GM23338 (cell line): ENCODE measurements at regions not wholly inside any gene's neighbourhood (a gene's known extent, or its start where the extent isn't known, plus 50 kb on each side); places are given as distances from the start of the nearest gene placed in this dataset.

ENCODE experiments used
- ATAC-seq: fragments of 200-7000 bp; cut with Tn5 transposase; 3 replicates; pipeline ENCODE4 v1.9.1; 2020
- DNase-seq: peaks from one replicate; pipeline ENCODE4 v3.0.0-alpha.2; 2015; ENCODE audit warnings: low spot score
- H2AFZ ChIP-seq: fragments of 200-600 bp; sonication (generic); 2 replicates; pipeline ENCODE4 v1.8.0; 2016; ENCODE audit warnings: antibody characterized with exemption, mild to moderate bottlenecking, moderate library complexity
- H3F3A ChIP-seq: fragments of 200-600 bp; sonication (generic); replicated peaks from 2 replicates; pipeline ENCODE4 v1.8.0; 2017; ENCODE audit warnings: antibody characterized with exemption, mixed run types, low read depth
- H3K27ac ChIP-seq: fragments of 200-600 bp; sonication (generic); 2 replicates; pipeline ENCODE4 v1.6.1; 2016; ENCODE audit warnings: low read depth
- H3K27me3 ChIP-seq: fragments of 200-600 bp; sonication (generic); 2 replicates; pipeline ENCODE4 v1.8.0; 2016; ENCODE audit warnings: mild to moderate bottlenecking, mixed run types, moderate library complexity; ENCODE audit not compliant: insufficient read depth
- H3K36me3 ChIP-seq: fragments of 200-600 bp; sonication (generic); 2 replicates; pipeline ENCODE4 v1.8.0; 2016; ENCODE audit warnings: mild to moderate bottlenecking; ENCODE audit not compliant: insufficient read depth
- H3K4me1 ChIP-seq: fragments of 200-600 bp; sonication (generic); 2 replicates; pipeline ENCODE4 v1.8.0; 2016; ENCODE audit warnings: mild to moderate bottlenecking, moderate library complexity; ENCODE audit not compliant: insufficient read depth
- H3K4me2 ChIP-seq: fragments of 200-600 bp; sonication (generic); 2 replicates; pipeline ENCODE4 v1.7.1; 2017; ENCODE audit warnings: mixed run types
- H3K4me3 ChIP-seq: fragments of 200-600 bp; sonication (generic); 2 replicates; pipeline ENCODE4 v1.6.1; 2016; ENCODE audit warnings: mixed run types
- H3K79me2 ChIP-seq: fragments of 200-600 bp; sonication (generic); replicated peaks from 2 replicates; pipeline ENCODE4 v1.8.0; 2017; ENCODE audit warnings: mild to moderate bottlenecking; ENCODE audit not compliant: insufficient read depth
- H3K9me2 ChIP-seq: fragments of 200-600 bp; sonication (generic); 2 replicates; pipeline ENCODE4 v1.8.0; 2017; ENCODE audit not compliant: insufficient read depth
- H4K20me1 ChIP-seq: fragments of 200-600 bp; sonication (generic); replicated peaks from 2 replicates; pipeline ENCODE4 v1.8.0; 2017; ENCODE audit warnings: mild to moderate bottlenecking; ENCODE audit not compliant: insufficient read depth
- H3K27ac Mint-ChIP-seq: 2 replicates; pipeline ENCODE4 v1.8.0; 2020; ENCODE audit warnings: inconsistent platforms, mild to moderate bottlenecking, moderate library complexity, mixed read lengths
- H3K27me3 Mint-ChIP-seq: 3 replicates; pipeline ENCODE4 v1.8.0; 2022; ENCODE audit warnings: low read depth, mild to moderate bottlenecking, moderate library complexity, mixed read lengths, inconsistent platforms; ENCODE audit not compliant: insufficient read depth, poor library complexity
- H3K36me3 Mint-ChIP-seq: 3 replicates; pipeline ENCODE4 v1.8.0; 2021; ENCODE audit warnings: low read depth, mild to moderate bottlenecking, inconsistent platforms, moderate library complexity, mixed read lengths
- H3K4me1 Mint-ChIP-seq: 3 replicates; pipeline ENCODE4 v1.8.0; 2020; ENCODE audit warnings: mild to moderate bottlenecking, inconsistent platforms, mixed read lengths
- H3K4me3 Mint-ChIP-seq: 3 replicates; pipeline ENCODE4 v1.8.0; 2021; ENCODE audit warnings: moderate library complexity, mild to moderate bottlenecking, inconsistent platforms, mixed read lengths
- H3K9me3 Mint-ChIP-seq: 3 replicates; pipeline ENCODE4 v1.8.0; 2020; ENCODE audit warnings: moderate library complexity, mild to moderate bottlenecking, inconsistent platforms, mixed read lengths
- CREB1 ChIP-seq: fragments of 250-450 bp; sonication (Bioruptor Pico); IDR thresholded peaks from 2 replicates; pipeline ENCODE4 v1.5.0; 2020; ENCODE audit warnings: low read depth, mild to moderate bottlenecking, moderate library complexity
- CTCF ChIP-seq, 2 experiments: fragments of 200-600 bp in 1 of 2; sonication (generic) in 1 of 2; conservative IDR thresholded peaks; 2 replicates each; pipeline versions ENCODE4 v1.5.1 to v1.6.1; 2016 to 2017; ENCODE audit warnings: antibody characterized with exemption in 2 of 2, low read depth in 2 of 2, mild to moderate bottlenecking in 2 of 2, moderate library complexity in 1 of 2
- ETS1 ChIP-seq: IDR thresholded peaks from 2 replicates; pipeline ENCODE4 v1.6.1; 2016; ENCODE audit warnings: antibody characterized with exemption
- EZH2 ChIP-seq: fragments of 200-600 bp; sonication (generic); IDR thresholded peaks from one replicate; pipeline ENCODE4 v1.8.0; 2017; ENCODE audit warnings: antibody characterized with exemption, mild to moderate bottlenecking, low read depth; ENCODE audit not compliant: unreplicated experiment
- JUNB ChIP-seq: IDR thresholded peaks from one replicate; pipeline ENCODE4 v1.6.1; 2016; ENCODE audit warnings: antibody characterized with exemption; ENCODE audit not compliant: unreplicated experiment
- NANOG ChIP-seq: IDR thresholded peaks from 2 replicates; pipeline ENCODE4 v1.6.1; 2016; ENCODE audit warnings: antibody characterized with exemption, borderline replicate concordance
- POLR2AphosphoS5 ChIP-seq: IDR thresholded peaks from 2 replicates; pipeline ENCODE4 v1.6.1; 2016; ENCODE audit warnings: antibody characterized with exemption, low read depth
- STAT1 ChIP-seq: IDR thresholded peaks from one replicate; pipeline ENCODE4 v1.6.1; 2016; ENCODE audit warnings: antibody characterized with exemption; ENCODE audit not compliant: unreplicated experiment
- ZNF114 ChIP-seq: fragments of 250-450 bp; sonication (Bioruptor Pico); IDR thresholded peaks from 2 replicates; pipeline ENCODE4 v1.5.0; 2020; ENCODE audit warnings: mild to moderate bottlenecking, moderate library complexity
- ZNF331 ChIP-seq: fragments of 250-450 bp; sonication (Bioruptor Pico); IDR thresholded peaks from 2 replicates; pipeline ENCODE4 v1.5.0; 2020; ENCODE audit warnings: low read depth, mild to moderate bottlenecking, moderate library complexity
- ZNF462 ChIP-seq: fragments of 250-450 bp; sonication (Bioruptor Pico); IDR thresholded peaks from 2 replicates; pipeline ENCODE4 v1.5.0; 2020; ENCODE audit warnings: mild to moderate bottlenecking, moderate library complexity

GRCh38 chr20:40763646-40764295, 74.7 kb upstream of the MAFB start (continued):
- TF ChIP-seq STAT1 (no peak), NANOG (no peak), ZNF331 (no peak), ZNF114 (no peak)

- Histone ChIP-seq H3K27me3 (no peaks in the 10 kb centered on the region), H3K4me2 (no peak overlapping the region), H3K4me3 (no peak overlapping the region), H3K4me1 (peaks cover 23% of the 10 kb centered on the region), H3F3A (no peaks in the 10 kb centered on the region), H4K20me1 (no peaks in the 10 kb centered on the region), H3K36me3 (no peaks in the 10 kb centered on the region), H2AFZ (peak overlapping the region; percentile 86), H3K27ac (no peak overlapping the region), H3K9me2 (no peaks in the 10 kb centered on the region), H3K79me2 (no peaks in the 10 kb centered on the region)
- peaks cover 6% of the 10 kb centered on the region for H3K27me3 Mint-ChIP-seq
- H3K4me3 Mint-ChIP-seq: no peak overlapping the region
- no peaks in the 10 kb centered on the region for H3K36me3 Mint-ChIP-seq
- H3K9me3 Mint-ChIP-seq: no peaks in the 10 kb centered on the region
- H3K27ac Mint-ChIP-seq: no peak overlapping the region
- H3K4me1 Mint-ChIP-seq: peaks cover 22% of the 10 kb centered on the region
- DNase-seq (no peak), ATAC-seq (no peak)
- TF ChIP-seq EZH2 (no peak), ZNF462 (CRISPR knock-in tag) (no peak), POLR2AphosphoS5 (no peak), ETS1 (no peak), ZNF331 (no peak), JUNB (no peak), ZNF114 (no peak), NANOG (no peak), CTCF (conservative IDR thresholded peaks at IDR 0.05; ENCODE audit: low read depth in 2 of 2) (no peak), CREB1 (no peak), STAT1 (no peak)
Measured at GRCh38 chr20:40765814-40766480, 76.9 kb upstream of the MAFB start.
